ENCODE measurements at regions not wholly inside any gene's neighbourhood (a gene's known extent, or its start where the extent isn't known, plus 50 kb on each side); places are given as distances from the start of the nearest gene placed in this dataset.
"Not testable (repeated sequence)": the region's sequence is repeated elsewhere in the genome, so short reads cannot be mapped to it uniquely, and the experiment has no call there.

DNA sequence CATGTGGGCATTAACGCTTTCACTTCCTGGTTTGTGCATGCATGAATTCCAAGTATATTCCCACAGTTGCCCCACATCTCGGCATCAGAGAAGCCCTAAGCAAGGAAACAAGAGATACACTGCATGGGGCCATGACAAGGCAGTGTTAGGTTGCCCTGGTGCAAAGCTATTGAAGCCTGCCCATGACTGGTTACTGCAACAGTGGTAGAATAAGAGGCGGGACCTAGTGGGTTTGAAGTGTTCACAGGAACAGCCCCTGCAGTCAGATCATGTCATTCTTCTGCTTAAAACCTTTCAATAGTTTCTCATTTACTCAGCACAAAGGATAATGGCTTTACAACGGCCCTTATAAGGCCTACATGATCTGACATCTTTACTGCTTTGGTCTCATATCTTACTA is 80.9 kb upstream of the TOPAZ1 start:
- WGBS, 2 donors: 79 to 81% methylated on average over 4 of the region's 4 CpGs
- DNase-seq: no peak
- TF ChIP-seq, protein P1, sequence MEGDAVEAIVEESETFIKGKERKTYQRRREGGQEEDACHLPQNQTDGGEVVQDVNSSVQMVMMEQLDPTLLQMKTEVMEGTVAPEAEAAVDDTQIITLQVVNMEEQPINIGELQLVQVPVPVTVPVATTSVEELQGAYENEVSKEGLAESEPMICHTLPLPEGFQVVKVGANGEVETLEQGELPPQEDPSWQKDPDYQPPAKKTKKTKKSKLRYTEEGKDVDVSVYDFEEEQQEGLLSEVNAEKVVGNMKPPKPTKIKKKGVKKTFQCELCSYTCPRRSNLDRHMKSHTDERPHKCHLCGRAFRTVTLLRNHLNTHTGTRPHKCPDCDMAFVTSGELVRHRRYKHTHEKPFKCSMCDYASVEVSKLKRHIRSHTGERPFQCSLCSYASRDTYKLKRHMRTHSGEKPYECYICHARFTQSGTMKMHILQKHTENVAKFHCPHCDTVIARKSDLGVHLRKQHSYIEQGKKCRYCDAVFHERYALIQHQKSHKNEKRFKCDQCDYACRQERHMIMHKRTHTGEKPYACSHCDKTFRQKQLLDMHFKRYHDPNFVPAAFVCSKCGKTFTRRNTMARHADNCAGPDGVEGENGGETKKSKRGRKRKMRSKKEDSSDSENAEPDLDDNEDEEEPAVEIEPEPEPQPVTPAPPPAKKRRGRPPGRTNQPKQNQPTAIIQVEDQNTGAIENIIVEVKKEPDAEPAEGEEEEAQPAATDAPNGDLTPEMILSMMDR (IDR thresholded peaks at IDR 0.05): no peak
- Histone ChIP-seq H3K36me3 (no peaks in the 10 kb centered on the region), H3K4me1 (no peaks in the 10 kb centered on the region), H3K4me3 (no peak overlapping the region), H3K9me3 (no peaks in the 10 kb centered on the region), H3K27ac (no peak overlapping the region), H3K27me3 (peaks cover 0 to 17% (median 3%) of the 10 kb centered on the region in 7 donors)
- no peak for ATAC-seq
- intact Hi-C loops (cut with DNase I): loop anchor here in 1 of 10 donors (10.0 kb wide), 1 partner anchor 306 kb away; no protein-coding TSS in a partner anchor

DNA sequence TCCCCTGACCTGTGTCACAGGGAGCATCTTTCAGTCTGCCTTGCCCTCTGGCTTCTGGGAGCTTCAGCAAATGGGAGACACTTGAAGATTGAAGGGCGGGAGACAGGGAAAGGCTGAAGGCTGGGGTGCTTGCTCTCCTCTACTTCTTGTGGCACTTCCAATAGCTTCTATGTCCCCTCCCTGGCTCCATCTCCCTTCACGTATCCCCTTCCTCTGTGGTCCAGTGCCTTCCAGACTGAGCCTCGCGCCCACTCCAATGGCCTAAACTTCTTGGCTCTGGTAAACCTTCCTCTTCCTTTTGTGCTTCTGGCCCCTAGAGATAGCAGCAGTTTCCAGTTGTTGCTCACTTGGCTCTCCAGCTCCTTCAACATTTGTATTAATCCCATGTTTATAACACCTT is 69.8 kb upstream of the TOPAZ1 start:
- DNase-seq: no peak
- Histone ChIP-seq H3K27ac (no peak overlapping the region), H3K4me3 (no peak overlapping the region), H3K9me3 (no peaks in the 10 kb centered on the region), H3K27me3 (peaks cover 0 to 18% (median 5%) of the 10 kb centered on the region in 7 donors), H3K36me3 (no peaks in the 10 kb centered on the region), H3K4me1 (no peaks in the 10 kb centered on the region)
- ATAC-seq: no peak
- intact Hi-C loops (cut with DNase I): loop anchor here in 1 of 10 donors (10.0 kb wide), 1 partner anchor 307 kb away; no protein-coding TSS in a partner anchor
- TF ChIP-seq, protein P1 (IDR thresholded peaks at IDR 0.05): no peak
- 91 to 95% methylated on average over 4 of the region's 4 CpGs for WGBS, 2 donors

DNA sequence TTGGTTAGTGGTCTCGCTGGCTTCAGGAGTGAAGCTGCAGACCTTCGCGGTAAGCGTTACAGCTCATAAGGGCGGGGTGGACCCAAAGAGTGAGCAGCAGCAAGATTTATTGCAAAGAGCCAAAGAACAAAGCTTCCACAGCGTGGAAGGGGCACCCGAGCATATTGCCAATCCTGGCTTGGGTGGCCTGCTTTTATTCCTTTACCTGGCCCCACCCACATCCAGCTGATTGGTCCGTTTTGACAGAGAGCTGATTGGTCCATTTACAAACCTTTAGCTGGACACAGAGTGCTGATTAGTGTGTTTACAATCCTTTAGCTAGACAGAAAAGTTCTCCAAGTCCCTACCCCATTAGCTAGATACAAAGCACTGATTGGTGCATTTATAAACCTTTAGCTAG is 69.0 kb upstream of the TOPAZ1 start:
- H3K36me3 ChIP-seq, H3K4me3 ChIP-seq, ATAC-seq, H3K27ac ChIP-seq, H3K9me3 ChIP-seq, DNase-seq, H3K4me1 ChIP-seq: not testable (repeated sequence)
- intact Hi-C loops (cut with DNase I): loop anchor here in 1 of 10 donors (10.0 kb wide), 1 partner anchor 308 kb away; no protein-coding TSS in a partner anchor
- WGBS, 2 donors: 88 to 92% methylated on average over 8 of the region's 8 CpGs
- H3K27me3 ChIP-seq: peaks cover 0 to 16% (median 0%) of the 10 kb centered on the region in 7 donors

DNA sequence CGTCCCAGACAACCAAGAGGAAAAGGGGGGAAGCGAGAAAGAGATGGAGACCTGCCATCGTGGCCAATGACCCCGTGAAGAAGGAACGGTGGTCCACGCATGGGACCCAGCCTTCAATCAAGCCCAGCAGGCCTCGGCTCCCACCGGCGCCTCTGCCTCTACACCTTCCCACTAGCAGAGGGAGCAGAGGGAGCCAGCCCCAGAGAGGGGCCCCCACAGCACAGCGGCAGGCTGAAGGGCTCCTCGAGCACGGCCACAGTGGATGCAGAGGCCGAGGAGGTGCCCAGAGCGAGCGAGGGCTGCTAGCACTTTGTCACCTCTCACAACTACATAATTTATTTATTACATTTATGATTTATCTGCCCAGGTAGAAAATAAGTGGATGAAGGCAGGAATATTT is 68.4 kb upstream of the TOPAZ1 start:
- TF ChIP-seq, protein P1 (IDR thresholded peaks at IDR 0.05): no peak
- no peaks in the 10 kb centered on the region for H3K4me1 ChIP-seq
- H3K9me3 ChIP-seq: no peaks in the 10 kb centered on the region
- intact Hi-C loops (cut with DNase I): loop anchor here in 1 of 10 donors (10.0 kb wide), 1 partner anchor 308 kb away; no protein-coding TSS in a partner anchor
- H3K27me3 ChIP-seq: peaks cover 0 to 15% (median 2%) of the 10 kb centered on the region in 7 donors
- no peak overlapping the region for H3K4me3 ChIP-seq
- no peak overlapping the region for H3K27ac ChIP-seq
- DNase-seq (no peak), ATAC-seq (no peak)
- no peaks in the 10 kb centered on the region for H3K36me3 ChIP-seq
- WGBS, 2 donors: 88 to 89% methylated on average over 15 of the region's 15 CpGs

DNA sequence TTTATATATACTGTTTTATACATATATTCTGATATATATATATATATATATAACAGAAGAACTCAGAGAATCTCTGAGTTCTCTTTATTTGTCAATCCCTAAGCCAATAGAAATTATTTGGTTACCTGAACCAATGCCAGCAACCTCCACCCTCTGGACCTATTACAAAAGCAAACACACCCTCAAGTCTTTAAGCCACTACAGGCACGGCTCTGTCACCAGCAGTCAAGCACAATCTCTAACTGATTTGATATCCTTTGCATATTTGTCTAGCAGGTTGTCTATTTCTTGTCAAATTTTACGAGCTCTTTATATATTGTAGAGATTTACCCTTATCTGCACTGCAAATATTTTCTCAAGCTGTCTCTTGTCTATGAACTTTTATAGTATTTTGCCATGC is 66.6 kb upstream of the TOPAZ1 start:
- Histone ChIP-seq H3K27me3 (peaks cover 0 to 13% (median 7%) of the 10 kb centered on the region in 7 donors), H3K4me3 (no peak overlapping the region), H3K27ac (no peak overlapping the region), H3K36me3 (no peaks in the 10 kb centered on the region), H3K4me1 (no peaks in the 10 kb centered on the region), H3K9me3 (no peaks in the 10 kb centered on the region)
- WGBS, 2 donors: 61 to 65% methylated on average over 2 of the region's 2 CpGs
- TF ChIP-seq, protein P1 (IDR thresholded peaks at IDR 0.05): no peak
- no peak for DNase-seq
- no peak for ATAC-seq
- intact Hi-C loops (cut with DNase I): loop anchor here in 1 of 10 donors (10.0 kb wide), 1 partner anchor 310 kb away; no protein-coding TSS in a partner anchor
